Kidney capillary endothelial cell (primary cell): ENCODE measurements at regions not wholly inside any gene's neighbourhood (a gene's known extent, or its start where the extent isn't known, plus 50 kb on each side); places are given as distances from the start of the nearest gene placed in this dataset.

ENCODE experiments used
- DNase-seq: peaks from one replicate; pipeline ENCODE4 v3.0.0-alpha.2; 2018; ENCODE audit warnings: low spot score

DNA sequence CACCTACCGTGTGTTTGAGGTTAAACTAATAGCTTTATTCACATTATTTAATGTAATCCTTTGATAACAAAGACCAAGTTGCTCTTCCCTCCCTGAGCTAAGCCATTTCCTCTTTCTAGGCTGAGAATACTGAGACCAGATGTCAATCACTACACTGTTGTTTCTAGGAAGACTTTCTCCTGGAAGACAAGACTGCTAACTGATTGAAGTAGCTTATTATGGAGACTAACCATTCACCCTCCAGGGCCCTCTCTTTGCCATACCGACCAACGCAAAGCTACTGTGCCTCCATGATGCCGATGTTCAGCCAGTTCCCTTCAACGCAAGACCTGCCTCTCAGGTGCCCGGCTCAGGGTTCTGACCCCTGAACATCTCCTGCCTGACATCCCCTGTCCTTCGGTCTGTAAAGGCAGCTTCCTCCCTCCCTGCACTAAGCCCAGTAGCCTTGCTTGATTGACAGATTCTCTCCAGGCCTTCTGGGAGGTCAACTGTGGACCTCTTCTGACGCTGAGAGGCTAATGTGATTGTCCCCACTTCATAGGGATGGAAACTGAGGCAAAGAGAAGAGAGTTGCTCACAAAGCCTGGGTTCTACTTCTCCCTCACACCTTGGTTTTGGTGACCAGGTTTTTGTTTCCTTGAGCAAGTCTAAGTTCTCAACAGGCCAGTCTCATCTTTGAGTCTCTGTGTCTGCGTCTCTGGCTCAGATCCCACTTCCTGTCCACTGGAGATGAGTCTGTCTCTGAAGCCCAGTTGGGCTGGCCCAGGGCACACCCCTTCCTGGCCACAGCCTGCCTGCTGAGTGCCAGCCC lies 259.7 kb upstream of the IRX2 start:
- DNase-seq, result no peak

DNA sequence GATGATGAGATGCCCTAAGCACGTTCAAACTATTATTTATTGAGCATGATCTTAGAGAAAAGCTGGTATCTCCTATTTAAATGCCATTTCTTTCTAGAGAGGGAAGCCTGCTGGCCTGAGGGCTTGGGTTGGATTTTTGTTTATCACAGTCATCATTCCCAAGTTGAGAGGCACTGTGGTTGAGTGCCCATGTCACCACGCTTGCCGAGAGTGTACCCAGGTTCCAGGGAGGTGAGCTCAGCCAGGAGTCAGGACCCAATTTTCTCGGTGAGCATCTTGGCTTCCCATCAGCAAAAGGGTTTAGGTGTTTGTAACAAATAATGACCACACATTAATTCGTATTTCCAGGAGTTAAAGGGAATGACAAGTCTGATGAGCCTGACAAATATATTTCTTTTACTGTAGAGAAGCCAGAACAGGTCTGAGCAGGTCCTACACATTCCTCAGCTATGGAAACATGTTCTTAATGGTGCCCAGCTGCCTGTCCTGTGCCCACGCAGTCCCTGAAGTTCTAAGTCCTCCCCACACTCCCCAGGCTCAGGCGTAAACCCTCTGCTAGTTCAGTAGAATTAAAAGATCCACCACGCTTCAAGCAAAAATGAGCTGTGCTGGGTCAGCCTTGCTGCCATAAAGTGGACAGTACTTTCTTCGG lies 258.9 kb upstream of the IRX2 start:
- DNase-seq, result no peak

DNA sequence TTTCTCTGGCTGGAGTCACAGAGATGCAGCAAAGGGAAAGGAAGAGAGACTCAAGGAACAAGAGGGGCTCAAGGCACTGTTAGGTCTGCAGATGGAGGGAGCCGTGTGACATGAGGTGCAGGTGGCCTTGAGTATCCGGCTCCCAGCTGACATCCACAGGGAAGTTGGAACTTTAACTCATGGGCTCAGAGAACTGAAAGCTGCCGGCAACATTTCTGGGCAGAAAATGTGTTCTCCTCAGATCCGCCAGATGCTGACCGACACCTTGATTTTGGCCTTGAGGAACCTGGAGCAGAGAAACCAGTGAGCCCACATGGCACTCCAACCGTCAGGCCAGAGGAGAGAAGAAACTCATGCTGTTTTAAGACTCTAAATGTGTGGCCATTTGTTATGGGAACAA lies 258.1 kb upstream of the IRX2 start:
- no peak for DNase-seq

- no peak for DNase-seq
Measured at GRCh38 chr5:3007577-3007976, 256.1 kb upstream of the IRX2 start.

- no peak for DNase-seq
Measured at GRCh38 chr5:3006961-3007551, 255.6 kb upstream of the IRX2 start.

DNA sequence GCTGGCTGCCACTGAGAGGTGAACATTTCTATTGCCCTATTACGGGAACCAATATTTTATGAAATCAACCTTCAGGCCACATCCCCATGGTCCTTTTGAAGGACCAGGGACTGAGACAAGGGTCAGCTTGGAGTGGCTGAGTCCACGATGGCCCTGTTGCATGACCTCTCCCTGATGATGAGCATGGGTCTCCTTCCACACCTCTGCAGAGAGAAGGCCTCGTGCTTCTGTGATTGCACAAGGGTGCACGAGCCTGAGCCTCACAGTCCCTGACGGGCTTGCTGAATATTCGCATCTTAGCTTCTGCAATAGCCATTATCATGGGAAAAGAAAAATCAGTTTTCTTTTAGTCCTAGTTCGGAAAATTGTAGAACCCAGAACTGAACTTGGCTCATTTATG lies 255.0 kb upstream of the IRX2 start:
- no peak for DNase-seq

- no peak for DNase-seq
Measured at GRCh38 chr5:3004361-3005080, 253.0 kb upstream of the IRX2 start.

- DNase-seq, result no peak
Measured at GRCh38 chr5:3002230-3002629, 250.8 kb upstream of the IRX2 start.

DNA sequence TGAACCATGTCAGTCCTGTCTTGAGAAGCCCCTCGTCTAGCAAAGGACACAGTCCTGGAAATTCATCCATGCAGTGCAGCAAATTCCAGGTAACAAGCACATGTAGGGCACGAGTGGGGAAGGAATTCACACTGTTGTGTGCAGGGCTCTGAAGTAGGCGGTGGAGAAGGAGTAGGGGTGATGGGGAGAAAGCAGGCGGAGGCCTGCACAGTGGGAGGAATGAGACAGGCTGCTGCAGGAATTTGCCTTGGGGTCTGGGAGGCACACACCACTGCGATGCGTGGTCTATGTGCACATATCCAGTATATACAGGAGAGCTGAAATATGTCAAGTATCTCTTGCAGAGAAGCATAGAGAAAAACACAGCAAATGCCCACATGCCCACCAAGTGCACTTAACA lies 249.2 kb upstream of the IRX2 start:
- DNase-seq, result no peak

- DNase-seq, result no peak
Measured at GRCh38 chr5:2999926-3000325, 248.4 kb upstream of the IRX2 start.

- no peak for DNase-seq
Measured at GRCh38 chr5:2998106-2998505, 246.6 kb upstream of the IRX2 start.

DNA sequence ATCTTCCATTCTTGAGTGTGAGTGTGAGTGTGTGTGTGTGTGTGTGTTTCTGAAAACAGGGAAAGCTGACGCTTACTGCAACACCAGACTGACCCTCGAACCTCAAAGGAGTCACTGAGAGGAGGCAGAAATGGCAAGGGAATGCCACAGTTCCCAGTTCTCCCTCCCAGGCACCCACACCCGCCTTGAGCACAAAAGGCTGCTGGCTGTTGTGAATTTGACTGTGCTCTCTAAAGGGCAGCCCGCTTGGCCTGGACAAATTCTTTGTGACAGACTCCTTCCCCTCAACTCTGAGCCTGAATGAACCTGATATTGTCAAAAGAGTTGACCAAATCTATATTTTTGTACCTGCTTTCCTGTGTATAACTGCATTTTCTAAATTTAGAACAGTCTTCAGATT lies 245.7 kb upstream of the IRX2 start:
- no peak for DNase-seq

DNA sequence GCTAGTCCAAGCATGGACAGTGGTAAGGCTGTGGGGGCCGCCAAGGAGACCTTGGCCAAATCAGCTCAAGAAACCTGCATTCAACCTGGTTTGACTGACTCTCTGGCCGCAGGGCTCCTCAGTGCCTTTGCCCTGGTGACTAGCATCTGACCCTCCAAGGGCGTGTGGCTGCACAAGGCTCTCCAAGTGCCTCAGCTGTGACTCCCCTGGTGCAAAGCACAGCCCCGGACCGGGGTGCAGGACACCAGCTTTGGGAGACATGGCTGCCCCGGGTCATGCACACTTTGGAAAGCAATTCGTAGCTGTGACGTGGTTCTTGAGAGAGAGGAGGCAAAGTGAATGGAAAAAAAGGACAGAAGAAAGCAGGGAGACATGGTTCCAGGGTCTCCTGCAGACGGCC lies 245.2 kb upstream of the IRX2 start:
- DNase-seq, result no peak

DNA sequence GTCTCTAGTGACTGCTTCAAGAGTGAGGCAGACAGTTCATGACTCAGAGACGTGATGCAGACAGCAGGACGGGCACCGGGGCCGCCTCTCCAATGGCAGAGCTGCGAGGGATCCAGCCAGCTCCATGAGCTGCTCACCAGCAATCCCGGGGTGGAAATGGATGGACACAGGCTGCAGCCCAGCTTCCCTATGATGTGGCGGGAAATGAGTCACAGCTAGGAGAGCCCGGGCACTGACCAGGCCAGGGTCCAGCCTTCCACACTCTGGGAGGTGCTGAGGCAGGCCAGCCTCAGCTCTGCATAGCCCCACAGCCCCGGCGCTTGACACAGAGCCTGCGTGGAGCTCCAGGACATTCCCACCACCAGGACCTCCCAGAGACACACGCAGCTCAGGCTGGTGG lies 244.8 kb upstream of the IRX2 start:
- no peak for DNase-seq

DNA sequence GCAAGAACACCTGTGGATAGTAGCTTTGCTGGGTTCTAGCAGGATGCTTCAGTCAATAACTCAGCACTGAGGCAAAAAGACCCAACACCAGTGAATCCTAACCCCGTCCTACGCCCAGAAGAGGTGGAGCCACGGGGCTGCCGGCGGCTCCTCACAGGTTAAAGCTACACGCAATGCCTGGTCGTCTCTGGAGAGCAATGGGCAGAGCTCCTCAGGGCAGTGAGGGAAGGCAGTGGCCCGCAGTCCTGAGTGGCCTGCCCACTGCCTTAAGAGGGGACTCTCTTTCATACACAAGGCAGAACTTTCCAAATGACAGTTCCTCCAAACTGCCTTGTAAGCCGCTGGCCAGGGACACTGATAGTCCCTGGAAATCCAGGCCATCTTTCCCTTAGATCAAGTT lies 244.2 kb upstream of the IRX2 start:
- DNase-seq, result no peak

GRCh38 chr5:2995035-2995434 lies 243.6 kb upstream of the IRX2 start:
- no peak for DNase-seq

DNA sequence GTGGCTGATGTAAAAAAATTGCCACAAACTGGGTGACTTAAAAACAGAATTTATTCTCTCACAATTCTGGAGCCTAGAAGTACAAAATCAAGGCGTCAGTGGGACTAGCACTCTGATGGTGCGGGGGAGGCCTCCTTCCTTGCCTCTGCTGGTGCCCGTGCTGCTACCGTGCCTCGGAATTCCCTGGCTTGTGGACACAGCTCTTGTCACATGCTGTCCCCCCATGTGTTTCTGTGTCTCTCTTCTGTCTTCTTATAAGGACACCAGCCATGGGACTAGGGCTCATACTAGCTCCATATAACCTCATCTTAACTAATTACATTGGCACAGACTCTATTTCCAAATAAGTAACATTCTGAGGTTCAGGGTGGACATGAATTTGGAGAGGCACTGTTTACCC lies 242.3 kb upstream of the IRX2 start:
- no peak for DNase-seq

- DNase-seq, result no peak
Measured at GRCh38 chr5:2993301-2993700, 241.8 kb upstream of the IRX2 start.

GRCh38 chr5:2992806-2993205 lies 241.3 kb upstream of the IRX2 start:
- no peak for DNase-seq

DNA sequence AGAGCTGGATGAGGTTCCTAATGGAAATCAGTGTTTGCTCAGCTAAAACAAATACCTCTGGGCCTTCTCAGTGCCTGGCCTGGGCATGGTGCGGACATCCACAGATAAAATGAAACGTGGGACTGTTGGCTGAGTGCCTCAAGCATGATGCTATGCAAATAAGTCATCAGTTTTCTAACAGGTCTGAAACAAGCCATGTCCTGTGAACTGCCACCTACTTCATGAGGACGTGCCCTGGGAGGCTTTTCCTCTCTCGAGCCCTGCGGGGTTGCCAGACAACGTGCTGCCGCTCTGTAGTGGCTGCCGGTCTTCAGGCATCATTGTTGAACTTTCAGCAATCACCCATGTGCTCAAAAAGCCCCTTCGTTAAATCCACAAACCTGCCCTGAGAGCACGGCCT lies 240.4 kb upstream of the IRX2 start:
- DNase-seq, result no peak

GRCh38 chr5:2989517-2989916 lies 238.0 kb upstream of the IRX2 start:
- DNase-seq, result no peak

DNA sequence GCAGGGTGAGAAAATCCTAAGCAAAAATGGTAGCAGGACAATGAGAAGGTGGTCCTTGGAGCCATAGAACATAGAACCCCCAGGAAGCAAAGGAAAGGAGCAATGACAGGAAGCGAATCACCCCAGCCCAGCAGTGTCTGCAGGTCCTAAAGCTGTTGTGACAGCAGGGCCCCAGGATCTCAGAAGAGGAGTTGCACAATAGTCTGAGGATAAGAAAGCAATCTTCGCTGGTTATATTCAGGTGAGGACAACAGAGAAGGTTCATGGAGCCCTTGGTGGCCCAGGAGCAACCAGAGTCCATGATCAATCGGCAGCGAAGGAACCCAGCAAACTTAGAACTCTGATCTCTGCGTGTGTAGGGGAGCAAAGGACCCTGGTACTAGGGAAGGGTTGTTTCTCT lies 234.8 kb upstream of the IRX2 start:
- no peak for DNase-seq

- DNase-seq, result no peak
Measured at GRCh38 chr5:2985718-2986117, 234.2 kb upstream of the IRX2 start.
